HG02970 (cell line): ENCODE measurements at regions not wholly inside any gene's neighbourhood (a gene's known extent, or its start where the extent isn't known, plus 50 kb on each side); places are given as distances from the start of the nearest gene placed in this dataset.
"Not testable (repeated sequence)": the region's sequence is repeated elsewhere in the genome, so short reads cannot be mapped to it uniquely, and the experiment has no call there.

Experiments
- ATAC-seq: cut with Tn5 transposase; IDR thresholded peaks from one replicate; pipeline ENCODE4 v1.9.1; 2021; ENCODE audit warnings: mild to moderate bottlenecking, moderate library complexity, moderate number of reproducible peaks; ENCODE audit not compliant: unreplicated experiment, low FRiP score

DNA sequence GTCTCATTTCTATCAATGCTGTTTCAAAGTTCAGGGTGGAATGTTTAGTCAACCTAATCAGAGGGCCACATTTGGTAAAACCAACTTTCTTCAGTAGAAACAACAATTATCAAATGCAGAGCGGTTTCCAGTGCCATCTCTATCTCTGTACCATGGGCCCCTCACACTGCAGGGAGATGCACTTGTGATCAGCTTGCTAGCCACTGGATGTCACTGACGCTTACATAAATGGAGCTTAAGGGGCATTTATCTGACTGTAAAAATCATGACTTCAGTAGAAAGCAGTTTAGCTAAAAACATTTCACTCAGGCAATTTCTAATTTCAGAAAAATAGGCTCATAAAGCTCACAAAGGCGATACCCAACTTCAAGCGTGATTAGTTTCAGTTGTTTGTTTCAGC, 678.0 kb downstream of the ZEB2 start:
- ATAC-seq: no peak

DNA sequence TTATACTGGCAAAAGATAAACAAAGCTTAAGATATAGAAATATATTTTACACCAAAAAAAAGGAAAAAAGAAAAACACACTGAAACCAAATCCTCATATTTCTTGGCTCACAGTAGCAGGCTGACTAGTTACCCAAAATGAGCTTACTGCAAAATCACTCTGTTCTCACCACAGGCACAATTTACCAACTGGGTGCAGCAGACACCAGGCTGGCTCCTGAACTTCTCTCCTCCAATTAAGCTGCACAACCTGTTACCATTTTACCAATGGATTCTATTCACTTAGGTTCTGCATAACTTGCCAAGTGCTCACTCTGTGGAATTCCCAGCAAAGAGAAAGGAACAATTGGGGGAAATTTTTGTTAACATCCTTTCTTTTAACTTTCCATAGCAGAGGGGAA, 679.3 kb downstream of the ZEB2 start:
- ATAC-seq: no peak

DNA sequence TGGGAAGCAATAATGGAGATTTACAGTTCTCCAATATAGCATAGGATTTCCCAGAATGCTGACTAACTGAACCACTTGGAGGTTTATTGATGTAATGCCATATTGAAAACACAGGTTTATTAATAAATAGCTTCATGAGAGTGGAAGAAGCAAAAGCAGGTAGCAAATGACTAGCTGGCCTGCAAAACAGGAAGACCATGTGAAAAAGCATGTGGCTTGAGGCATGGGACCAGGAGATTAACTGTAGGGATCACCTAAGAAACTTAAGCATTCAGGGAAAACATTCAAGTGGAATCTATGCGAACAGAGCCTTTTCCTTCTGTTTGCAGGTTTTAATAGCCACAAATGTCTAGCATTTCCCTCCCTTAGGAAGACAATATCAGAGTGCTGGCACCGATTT, 679.7 kb downstream of the ZEB2 start:
- no peak for ATAC-seq

DNA sequence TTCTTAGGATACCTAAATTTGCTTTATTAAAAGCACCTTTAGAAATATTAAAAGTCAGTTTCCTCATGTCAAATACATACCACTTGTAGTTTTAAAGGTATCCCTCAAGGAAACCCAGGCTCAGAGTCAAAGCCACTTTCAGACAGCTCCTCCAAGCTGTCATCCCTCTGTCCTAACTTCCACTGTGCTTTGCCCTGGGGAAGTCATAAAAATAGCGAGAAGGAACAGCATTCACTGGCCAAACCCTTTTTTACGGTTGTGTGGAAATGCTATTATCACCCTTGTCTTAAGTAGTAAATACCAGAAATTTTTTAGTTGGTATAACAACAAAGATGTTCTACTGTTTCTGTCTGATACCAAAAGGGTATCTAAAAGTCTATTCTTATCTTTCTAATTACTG, 680.5 kb downstream of the ZEB2 start:
- ATAC-seq: no peak

DNA sequence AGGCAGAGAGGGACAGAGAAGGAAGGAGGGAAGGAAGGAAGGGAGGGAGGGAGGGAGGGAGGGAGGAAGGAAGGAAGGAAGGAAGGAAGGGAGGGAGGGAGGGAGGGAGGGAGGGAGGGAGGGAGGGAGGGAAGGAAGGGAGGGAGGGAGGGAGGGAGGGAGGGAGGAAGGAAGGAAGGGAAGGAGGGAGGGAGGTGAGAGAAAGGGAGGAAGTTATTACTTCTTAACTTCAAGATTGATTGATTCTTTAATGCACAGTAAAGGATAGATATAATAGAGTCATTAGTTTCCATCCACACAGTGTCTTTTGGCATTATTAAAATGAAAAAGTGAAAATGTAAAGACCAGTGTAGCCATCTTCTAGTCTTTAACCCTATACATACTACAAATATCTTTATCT, 682.9 kb downstream of the ZEB2 start:
- not testable (repeated sequence) for ATAC-seq

DNA sequence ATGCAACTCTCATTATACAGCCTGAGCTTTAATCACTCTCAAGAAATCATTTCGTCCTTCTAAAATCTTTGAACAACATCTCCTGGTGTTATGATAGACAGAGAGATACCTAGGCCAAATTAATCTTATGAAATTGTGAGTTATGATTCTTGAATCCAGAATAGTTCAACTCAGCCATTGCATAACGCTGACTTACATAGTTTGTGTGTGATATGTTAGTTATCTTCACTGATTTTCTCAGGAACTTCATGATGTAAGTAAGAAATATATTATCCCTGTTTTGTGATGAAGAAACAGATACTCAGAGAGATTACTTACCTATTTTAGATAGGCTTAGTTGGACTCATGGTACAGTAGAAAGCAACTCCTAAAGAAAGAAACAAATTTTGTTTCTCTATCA, 684.4 kb downstream of the ZEB2 start:
- ATAC-seq: no peak

DNA sequence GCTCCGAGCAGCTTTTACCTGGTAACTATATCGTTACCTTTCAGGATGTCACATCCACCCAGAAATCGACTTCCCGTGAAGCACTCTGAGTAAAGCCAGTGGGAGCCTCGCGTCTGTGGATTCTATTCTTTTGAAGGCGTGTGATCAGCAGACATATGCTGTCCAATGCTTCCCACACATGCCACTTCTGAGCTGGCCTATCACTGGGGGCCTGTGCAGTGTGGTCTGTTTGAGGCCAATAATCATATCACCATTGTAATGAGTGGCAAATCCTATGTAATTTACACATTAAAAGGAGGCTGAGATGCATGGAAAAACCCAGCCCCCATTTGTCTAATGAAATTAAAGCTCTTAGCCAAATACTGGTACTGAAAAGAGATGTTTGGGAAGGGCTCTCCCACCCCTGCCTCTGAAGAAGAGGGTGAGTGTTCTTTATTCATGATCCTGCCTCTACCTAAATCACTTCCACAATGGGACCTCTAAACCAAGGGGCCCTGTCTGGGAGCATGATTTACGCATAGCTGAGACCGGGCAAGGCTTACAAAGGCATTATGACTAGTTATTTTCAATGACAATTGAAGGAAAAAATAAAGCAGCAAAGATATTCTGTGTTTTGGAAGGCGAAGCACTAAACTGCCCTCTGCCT, 686.8 kb downstream of the ZEB2 start:
- ATAC-seq: no peak

DNA sequence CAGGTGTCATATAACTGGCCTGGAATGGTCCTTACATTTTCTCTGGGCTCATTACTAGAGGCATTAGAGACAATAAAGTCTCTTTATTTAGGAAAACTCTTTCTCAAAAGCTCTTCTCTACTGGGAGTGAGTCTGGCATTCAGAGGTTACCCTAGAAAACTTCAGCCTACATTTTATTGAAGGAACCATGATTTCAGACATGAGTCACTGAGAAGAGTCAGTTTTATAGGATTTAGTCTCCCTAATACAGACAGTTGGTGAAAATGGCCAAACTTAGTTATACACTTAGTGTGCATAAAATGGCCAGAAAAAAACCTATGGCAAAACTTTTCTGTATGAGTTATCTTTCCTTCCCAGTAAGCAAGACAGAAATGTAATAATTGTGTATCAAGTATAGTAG, 689.4 kb downstream of the ZEB2 start:
- ATAC-seq: no peak

DNA sequence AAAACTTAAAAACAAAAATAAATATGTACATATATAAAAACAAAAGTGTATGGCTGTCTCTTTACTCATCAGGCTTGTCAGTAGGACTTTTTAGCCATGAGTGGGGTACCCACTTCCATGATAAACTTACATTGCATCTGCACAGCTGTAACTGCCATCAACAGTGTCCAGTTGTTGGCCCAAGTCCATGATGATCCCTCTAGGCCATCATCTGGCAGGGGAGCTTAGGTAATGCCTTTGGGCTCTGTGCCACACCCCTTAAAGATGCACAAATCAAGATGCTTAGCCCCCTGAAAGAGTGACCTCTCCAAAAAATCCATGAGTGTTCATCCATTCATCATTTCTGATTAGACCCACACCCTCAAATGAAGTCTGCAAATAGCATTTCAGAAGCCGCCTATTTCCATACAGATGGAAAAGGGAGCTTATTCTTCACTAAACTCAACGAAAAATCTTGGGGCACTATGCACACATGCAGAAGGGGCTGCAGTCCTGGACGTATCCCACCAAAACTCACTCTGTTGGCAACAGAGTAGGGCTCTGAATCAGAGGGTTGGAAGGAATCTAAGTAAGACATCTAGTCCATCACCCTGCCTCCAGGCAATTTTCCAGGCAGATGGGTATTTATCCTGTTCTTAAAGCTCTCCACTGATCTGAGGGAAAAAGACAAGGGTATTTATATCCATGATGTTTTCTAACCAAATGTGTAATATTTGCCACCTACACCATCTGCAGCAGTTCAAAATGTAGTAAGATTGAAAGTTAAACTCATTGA, 691.0 kb downstream of the ZEB2 start:
- no peak for ATAC-seq

DNA sequence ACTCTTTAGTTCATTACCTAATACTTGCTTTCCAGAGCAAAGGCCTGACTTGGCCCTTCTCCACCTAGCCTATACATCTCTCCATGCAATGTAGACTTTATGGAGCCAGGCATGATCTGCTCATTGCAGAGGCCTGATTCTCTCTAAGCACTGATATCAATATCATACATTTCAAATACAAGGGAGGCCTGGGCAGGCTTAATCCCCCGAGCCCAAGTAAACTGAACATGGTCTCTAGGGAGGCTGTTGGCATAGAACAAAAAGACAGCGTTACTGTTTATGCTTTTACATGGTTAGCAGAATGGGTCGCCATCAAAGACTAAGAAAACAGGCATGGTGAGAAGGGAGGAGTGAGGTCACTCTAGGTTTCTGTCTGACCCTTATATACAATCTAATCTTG, 695.1 kb downstream of the ZEB2 start:
- no peak for ATAC-seq

DNA sequence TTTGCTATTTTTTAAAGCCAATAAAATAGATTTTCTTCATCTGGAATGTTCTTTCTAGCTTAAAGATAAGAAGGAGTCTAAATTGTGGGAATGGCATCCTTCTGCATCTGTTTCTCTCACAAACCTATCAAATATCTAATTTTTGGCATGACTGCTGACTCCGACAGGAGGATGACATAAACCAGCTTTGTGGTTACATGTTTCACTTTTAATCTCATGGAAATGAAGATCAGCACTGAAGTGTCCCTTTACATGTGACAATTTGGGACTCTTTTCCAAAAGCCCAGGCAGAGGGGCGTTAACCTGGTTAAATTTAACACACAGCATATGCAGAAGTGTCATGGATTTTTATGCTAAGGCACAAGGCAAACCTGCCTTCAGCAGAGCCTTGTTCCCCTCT, 694.7 kb downstream of the ARHGAP15 start:
- no peak for ATAC-seq

DNA sequence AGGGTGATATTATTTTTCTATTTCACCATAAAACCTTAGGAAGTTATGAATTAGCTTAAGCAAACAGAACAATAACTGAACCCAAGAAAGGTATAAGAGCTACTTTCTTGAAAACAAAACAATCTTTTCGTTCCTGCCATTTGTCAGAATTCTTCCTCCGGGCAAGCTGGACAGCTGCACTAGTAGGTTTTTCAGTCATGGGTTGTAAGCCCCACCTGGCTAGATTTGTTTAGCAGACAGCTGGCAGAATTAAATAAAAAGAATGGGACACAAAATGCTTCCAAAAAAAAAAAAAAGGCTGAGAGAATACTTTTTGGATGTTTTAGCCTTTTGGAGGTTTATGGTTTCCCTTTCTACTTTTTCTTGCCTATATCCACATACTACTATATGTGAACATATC, 694.1 kb downstream of the ARHGAP15 start:
- no peak for ATAC-seq

DNA sequence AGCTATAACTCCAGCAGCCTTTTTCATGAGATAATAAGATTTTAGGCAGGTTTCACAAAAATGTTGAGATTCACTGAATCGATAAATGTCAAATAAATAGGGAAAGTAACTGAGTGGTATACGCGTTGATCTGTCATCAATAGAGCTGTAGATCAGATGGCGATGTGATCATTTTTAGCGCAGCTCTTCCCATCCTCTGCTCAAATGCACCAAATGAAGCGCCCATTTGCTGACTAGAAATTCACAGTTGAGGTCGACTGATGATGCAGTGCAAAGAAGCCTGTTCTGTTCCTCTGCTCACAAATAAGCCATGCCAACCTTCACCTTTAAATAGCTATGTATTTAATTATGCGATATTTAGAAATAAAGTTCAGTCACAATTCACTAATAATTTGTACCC, 693.5 kb downstream of the ARHGAP15 start:
- ATAC-seq: no peak

DNA sequence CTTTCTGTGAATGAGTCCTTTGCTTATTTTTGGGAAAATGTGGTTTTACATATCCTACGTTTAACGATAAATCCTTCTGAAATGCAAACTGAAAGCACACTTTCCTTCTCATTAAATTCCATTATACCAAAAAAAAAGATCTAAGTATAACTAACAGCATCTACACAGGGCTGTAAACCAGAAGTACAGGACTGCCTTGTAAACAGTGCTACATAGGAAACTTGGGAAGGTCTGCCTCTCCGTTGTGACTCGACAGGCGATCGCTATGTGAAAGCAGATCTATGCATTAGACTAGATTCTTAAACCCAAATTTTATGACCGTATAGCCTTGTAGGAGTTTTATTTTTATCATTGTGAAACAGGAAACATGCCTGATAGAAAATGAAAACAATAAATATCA, 690.5 kb downstream of the ARHGAP15 start:
- no peak for ATAC-seq

DNA sequence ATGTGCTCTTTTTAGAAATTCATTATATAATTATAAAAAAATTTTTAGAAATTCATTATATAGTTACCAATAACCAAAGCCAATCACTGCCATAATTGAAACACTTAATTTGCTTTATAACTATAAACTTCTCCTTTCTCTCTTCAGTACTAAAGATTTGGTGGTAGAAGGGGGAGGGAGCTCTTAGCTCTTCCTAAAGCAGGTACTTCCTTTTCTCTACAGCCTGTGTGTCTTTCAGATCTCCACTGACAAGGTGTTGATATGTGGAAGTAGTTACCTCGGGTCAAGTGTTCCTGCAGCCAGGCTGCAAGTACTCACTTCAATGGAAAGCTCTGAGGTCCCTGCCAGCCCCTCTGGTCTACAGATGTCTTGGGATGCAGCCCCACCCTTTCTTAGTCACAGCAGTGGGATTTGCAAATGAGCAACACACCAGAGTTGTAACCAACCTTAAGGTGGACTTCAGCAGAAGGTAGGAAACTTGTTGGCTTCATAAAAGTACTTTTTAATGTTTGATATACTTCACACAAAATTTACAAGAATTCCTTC, 690.0 kb downstream of the ARHGAP15 start:
- no peak for ATAC-seq
